ENCODE measurements at regions not wholly inside any gene's neighbourhood (a gene's known extent, or its start where the extent isn't known, plus 50 kb on each side); places are given as distances from the start of the nearest gene placed in this dataset.

- Histone ChIP-seq H3K4me2 (ENCODE audit: low read length) (no peak overlapping the region), H3K4me3 (ENCODE audit: low read depth, low read length) (no peak overlapping the region), H3K27ac (no peak overlapping the region), H3K79me2 (no peaks in the 10 kb centered on the region), H3K9ac (no peak overlapping the region), H2AFZ (no peak overlapping the region), H3K9me3 (ENCODE audit: control insufficient read depth, low read length) (no peaks in the 10 kb centered on the region), H3K27me3 (ENCODE audit: control insufficient read depth, insufficient read depth, low read length) (no peaks in the 10 kb centered on the region), H3K36me3 (ENCODE audit: control insufficient read depth, insufficient read depth, low read length) (no peaks in the 10 kb centered on the region), H3K4me1 (no peaks in the 10 kb centered on the region)
- no peak for TF ChIP-seq CTCF (IDR thresholded peaks at IDR 0.05)
Observed at GRCh38 chr10:61084493-61084892, 140.5 kb upstream of the RHOBTB1 start.

GRCh38 chr10:61081301-61081700 is 137.3 kb upstream of the RHOBTB1 start:
- no peak overlapping the region for H3K4me3 ChIP-seq (ENCODE audit: low read depth, low read length)
- no peaks in the 10 kb centered on the region for H3K36me3 ChIP-seq (ENCODE audit: control insufficient read depth, insufficient read depth, low read length)
- no peak overlapping the region for H3K4me2 ChIP-seq (ENCODE audit: low read length)
- H2AFZ ChIP-seq = no peak overlapping the region
- H3K27ac ChIP-seq = no peak overlapping the region
- no peaks in the 10 kb centered on the region for H3K9me3 ChIP-seq (ENCODE audit: control insufficient read depth, low read length)
- H3K4me1 ChIP-seq = no peaks in the 10 kb centered on the region
- no peaks in the 10 kb centered on the region for H3K27me3 ChIP-seq (ENCODE audit: control insufficient read depth, insufficient read depth, low read length)
- no peaks in the 10 kb centered on the region for H3K79me2 ChIP-seq
- no peak overlapping the region for H3K9ac ChIP-seq
- no peak for TF ChIP-seq CTCF (IDR thresholded peaks at IDR 0.05)

GRCh38 chr10:61078542-61079275 is 134.7 kb upstream of the RHOBTB1 start:
- no peak overlapping the region for H3K9ac ChIP-seq
- no peak for TF ChIP-seq CTCF (IDR thresholded peaks at IDR 0.05)
- no peak overlapping the region for H2AFZ ChIP-seq
- H3K4me1 ChIP-seq = no peaks in the 10 kb centered on the region
- no peaks in the 10 kb centered on the region for H3K27me3 ChIP-seq (ENCODE audit: control insufficient read depth, insufficient read depth, low read length)
- no peaks in the 10 kb centered on the region for H3K36me3 ChIP-seq (ENCODE audit: control insufficient read depth, insufficient read depth, low read length)
- H3K9me3 ChIP-seq (ENCODE audit: control insufficient read depth, low read length) = no peaks in the 10 kb centered on the region
- H3K27ac ChIP-seq = no peak overlapping the region
- no peak overlapping the region for H3K4me3 ChIP-seq (ENCODE audit: low read depth, low read length)
- no peak overlapping the region for H3K4me2 ChIP-seq (ENCODE audit: low read length)
- no peaks in the 10 kb centered on the region for H3K79me2 ChIP-seq

- Histone ChIP-seq H3K4me3 (ENCODE audit: low read depth, low read length) (no peak overlapping the region), H3K4me1 (no peaks in the 10 kb centered on the region), H3K9ac (no peak overlapping the region), H2AFZ (no peak overlapping the region), H3K27ac (no peak overlapping the region), H3K4me2 (ENCODE audit: low read length) (no peak overlapping the region), H3K79me2 (no peaks in the 10 kb centered on the region), H3K9me3 (ENCODE audit: control insufficient read depth, low read length) (no peaks in the 10 kb centered on the region), H3K36me3 (ENCODE audit: control insufficient read depth, insufficient read depth, low read length) (no peaks in the 10 kb centered on the region), H3K27me3 (ENCODE audit: control insufficient read depth, insufficient read depth, low read length) (no peaks in the 10 kb centered on the region)
- TF ChIP-seq CTCF (IDR thresholded peaks at IDR 0.05) = no peak
Observed at GRCh38 chr10:61076572-61077114, 132.7 kb upstream of the RHOBTB1 start.

- H3K27ac ChIP-seq = no peak overlapping the region
- no peaks in the 10 kb centered on the region for H3K79me2 ChIP-seq
- no peak overlapping the region for H2AFZ ChIP-seq
- no peaks in the 10 kb centered on the region for H3K27me3 ChIP-seq (ENCODE audit: control insufficient read depth, insufficient read depth, low read length)
- no peak overlapping the region for H3K4me3 ChIP-seq (ENCODE audit: low read depth, low read length)
- no peaks in the 10 kb centered on the region for H3K9me3 ChIP-seq (ENCODE audit: control insufficient read depth, low read length)
- no peak overlapping the region for H3K9ac ChIP-seq
- TF ChIP-seq CTCF (IDR thresholded peaks at IDR 0.05) = no peak
- H3K36me3 ChIP-seq (ENCODE audit: control insufficient read depth, insufficient read depth, low read length) = no peaks in the 10 kb centered on the region
- no peak overlapping the region for H3K4me2 ChIP-seq (ENCODE audit: low read length)
- H3K4me1 ChIP-seq = no peaks in the 10 kb centered on the region
Observed at GRCh38 chr10:61073391-61073790, 129.4 kb upstream of the RHOBTB1 start.

Data from parathyroid adenoma (tissue), 2 donors.